ENCODE measurements at regions not wholly inside any gene's neighbourhood (a gene's known extent, or its start where the extent isn't known, plus 50 kb on each side); places are given as distances from the start of the nearest gene placed in this dataset.
"Not testable (repeated sequence)": the region's sequence is repeated elsewhere in the genome, so short reads cannot be mapped to it uniquely, and the experiment has no call there.

DNA sequence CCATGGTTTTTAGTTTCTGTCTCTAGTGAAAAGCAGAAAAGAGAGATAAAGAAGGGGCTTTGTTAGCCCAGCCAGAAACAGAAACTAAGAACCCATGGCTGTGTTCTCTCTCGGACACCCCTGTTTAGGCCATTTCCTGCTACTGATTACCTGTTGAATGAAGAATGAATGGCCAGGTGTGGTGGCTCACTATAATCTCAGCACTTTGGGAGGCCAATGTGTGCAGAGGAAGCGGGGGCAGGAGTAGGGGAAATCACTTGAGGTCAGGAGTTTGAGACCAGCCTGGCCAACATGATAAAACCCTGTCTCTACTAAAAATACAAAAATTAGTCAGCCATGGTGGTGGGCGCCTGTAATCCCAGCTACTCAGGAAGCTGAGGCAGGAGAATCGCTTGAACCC is 93.8 kb upstream of the MSH6 start:
- DNase-seq, result not testable (repeated sequence)

GRCh38 chr2:47688561-47688960 is 94.4 kb upstream of the MSH6 start:
- no peak for DNase-seq

DNA sequence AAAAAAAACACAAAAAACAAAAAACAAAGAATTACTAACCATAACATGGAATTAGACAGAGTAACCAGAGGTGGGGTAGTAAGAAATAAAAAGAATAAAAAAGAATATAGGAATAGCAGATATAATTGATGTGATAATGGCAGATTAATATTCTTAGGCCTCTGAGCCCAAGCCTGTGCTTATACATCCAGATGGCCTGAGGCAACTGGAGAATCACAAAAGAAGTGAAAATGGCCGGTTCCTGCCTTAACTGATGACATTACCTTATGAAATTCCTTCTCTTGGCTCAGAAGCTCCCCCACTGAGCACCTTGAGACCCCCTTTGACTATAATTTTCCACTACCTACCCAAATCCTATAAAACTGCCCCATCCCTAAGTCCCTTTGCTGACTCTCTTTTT is 95.1 kb upstream of the MSH6 start:
- DNase-seq, result no peak

- no peak for DNase-seq
Measured at GRCh38 chr2:47686018-47686417, 96.9 kb upstream of the MSH6 start.

- no peak for DNase-seq
Measured at GRCh38 chr2:47682216-47682749, 100.7 kb upstream of the MSH6 start.

DNA sequence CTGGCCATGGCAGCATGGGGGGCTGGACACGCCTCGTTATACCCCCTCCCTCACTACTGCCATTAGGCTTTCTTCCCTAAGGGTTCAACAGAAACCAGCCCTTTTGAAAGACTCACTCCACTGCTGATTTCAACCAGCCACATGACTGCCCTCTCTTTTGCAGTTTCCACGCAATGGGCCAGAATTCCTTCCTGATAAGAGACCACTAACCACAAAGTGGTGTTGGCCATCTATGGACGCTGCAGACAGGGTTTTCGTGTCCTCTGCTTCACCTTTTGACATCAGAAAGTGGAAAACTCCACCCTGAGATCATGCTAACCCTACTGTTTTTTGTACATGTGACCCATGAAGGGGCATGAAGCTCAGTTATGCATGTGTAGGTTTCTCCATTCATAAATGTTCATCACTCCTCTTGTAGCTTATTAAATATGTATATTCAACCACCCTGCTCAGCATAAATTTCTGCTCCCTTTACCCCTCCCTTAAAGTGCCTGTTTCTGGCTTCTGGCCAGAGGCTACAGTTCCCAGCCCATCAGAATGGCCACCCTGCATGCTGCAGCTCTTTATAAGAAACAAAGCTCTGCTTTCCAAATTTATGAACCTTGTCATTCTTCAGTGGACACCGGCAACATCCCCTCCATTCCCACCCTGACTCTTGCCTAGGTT is 105.6 kb upstream of the KCNK12 start:
- DNase-seq, result no peak

DNA sequence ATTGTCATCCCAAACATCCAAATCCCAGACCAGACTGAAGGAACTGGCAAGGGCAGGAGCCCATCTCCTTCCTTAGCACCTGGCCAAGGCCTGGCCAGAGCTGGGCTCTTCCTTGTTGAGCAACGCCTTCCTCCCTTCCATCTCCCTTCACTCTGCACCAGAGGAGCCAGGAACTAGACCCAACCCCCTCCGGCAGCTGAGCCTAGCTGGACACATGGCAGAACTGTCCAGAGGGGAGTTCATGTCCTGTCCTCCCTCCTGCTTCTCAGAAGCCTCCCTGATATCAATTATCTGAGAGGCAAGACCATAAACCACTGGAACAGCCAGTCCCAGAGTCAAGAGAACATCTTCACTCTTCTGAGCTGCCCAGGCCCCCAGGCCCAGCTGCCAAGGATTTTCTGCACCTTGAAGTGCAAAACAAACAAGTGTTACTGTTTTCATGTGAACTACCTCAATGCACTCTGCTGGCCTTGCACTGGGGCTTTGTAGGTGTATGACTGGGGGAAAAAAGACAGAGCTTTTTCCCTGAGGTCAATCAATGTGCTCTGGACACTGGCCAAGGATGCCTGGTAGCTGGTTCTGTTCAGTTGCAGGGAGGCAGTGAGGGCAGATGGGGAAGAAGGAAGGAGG is 104.5 kb upstream of the KCNK12 start:
- peak in 1 of 2 experiments; percentile 8 for DNase-seq

- no peak for DNase-seq
Measured at GRCh38 chr2:47666332-47666731, 95.5 kb upstream of the KCNK12 start.

DNA sequence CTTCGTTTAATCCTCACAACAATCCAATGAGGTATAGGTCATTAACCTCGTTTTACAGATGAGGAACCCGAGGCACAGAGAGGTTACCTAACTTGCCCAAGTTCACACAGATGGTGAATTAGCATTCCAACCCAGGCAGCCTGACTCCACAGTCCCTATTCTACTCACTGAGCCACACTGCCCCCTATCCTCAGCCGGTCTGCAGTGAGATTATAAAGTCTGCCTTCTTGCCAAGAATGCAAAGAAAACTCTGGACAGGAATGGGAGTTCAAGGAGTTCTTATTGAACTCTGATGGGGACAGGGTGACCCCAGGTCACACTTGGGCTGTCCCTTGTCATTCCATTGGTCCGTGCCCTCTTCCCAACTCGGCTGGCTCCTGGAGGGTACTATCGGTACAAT is 94.0 kb upstream of the KCNK12 start:
- no peak for DNase-seq

DNA sequence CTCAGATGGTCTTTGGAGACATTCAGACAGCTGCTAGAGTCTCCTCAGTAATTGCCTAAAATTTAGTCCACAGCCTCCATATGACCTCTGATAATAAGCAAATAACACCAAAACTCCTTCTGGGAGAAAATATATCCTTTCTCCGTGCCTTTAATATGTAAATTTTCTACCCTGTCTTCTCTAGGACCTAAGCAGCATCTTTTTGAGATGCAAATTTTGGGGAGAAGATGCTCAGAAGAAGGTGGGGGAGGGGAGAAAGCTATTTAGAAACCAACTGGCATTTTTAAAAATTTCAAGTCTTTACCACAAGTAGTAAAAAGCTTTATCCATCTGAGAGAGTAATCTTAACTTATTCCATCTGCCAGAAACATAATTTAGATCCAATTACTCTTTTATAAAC is 91.8 kb upstream of the KCNK12 start:
- no peak for DNase-seq

GRCh38 chr2:47661310-47661709 is 90.5 kb upstream of the KCNK12 start:
- DNase-seq, result no peak

DNA sequence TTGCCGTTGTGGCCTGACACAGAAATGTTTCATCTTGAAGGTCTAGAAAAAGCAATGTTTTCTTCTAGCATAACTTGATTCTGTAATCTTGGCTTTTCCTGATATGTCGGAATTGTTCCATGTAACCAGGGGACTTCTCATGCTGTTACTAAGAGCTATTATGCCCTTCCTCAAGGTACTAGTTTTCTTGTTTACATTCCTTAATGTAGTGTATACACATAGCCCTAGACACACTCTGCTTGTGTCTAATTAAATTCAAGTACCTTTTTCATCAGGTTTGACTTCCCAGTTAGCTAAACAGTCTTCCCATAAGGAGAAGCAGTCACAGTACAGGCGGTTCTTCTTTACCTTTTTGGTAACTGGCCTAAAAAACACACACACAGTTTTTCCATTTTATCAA is 89.4 kb upstream of the KCNK12 start:
- no peak for DNase-seq

- no peak for DNase-seq
Measured at GRCh38 chr2:47658646-47659320, 88.0 kb upstream of the KCNK12 start.

DNA sequence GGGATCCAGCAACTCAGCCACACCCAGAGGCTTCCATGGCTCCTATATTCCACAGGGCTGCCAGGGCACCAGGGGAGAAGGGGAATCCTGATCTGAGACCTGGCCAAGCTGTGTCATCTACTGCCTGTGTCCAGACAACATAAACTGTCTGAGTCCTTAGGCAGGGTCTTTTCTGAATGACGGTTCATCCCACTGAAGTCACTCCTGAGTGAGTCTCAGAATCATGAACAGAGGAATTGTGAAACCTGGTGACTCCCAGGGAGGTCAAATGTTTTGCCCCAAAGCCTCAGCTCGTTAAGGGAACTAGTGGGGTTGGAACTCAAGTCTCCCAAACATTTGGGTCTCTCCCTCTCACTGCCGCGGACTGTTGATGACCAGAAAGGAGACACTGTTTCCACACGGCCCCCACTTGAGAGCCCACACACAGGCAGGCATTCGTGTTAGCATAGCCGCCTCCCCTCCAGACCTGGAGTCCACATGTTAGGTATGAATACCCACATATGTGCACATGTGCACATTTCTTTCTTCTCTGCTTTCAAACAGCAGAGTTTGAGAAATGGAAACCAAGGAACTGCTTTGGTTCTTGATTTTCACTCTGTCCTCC is 87.2 kb upstream of the KCNK12 start:
- no peak for DNase-seq

DNA sequence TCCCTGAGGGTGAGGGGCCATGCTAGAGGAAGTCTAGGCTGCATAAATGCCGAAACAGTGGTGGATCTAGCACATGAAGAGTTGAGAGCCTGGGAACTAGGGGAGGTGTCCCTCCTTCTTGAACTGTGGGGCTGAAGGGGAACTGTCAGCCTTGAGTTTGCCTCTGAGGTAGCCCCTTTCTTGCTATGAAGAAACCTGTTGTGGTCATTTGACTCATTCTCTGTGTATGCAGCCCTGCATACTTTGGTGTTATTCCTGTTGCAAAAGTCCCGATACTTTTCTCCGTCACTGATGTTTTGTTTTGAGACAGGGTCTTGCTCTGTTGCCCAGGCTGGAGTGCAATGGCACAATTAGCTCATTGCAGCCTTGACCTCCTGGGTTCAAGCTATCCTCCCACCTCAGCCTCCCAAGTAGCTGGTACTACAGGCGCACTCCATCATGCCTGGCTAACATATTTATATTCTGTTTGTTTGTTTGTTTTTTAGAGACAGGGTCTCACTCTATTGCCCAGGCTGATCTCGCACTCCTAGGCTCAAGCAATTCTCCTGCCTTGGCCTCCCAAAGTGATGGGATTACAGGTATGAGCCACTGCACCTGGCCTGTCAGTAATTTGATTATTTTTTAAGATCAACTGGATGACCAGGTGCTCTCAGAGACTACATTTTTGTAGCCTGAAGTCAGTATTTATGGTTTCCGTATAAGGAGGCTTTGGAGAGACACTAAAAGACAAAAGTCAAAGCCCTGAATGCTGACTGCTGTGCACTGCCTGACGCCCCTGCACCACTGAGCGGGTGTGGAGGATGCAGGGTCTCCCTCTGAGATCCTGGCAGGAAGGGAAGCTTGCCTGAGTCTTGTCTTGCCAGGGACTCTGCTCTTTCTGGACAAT is 86.2 kb upstream of the KCNK12 start:
- DNase-seq, result no peak

GRCh38 chr2:47655563-47655880 is 84.7 kb upstream of the KCNK12 start:
- DNase-seq, result peak in 1 of 2 experiments; percentile 71

DNA sequence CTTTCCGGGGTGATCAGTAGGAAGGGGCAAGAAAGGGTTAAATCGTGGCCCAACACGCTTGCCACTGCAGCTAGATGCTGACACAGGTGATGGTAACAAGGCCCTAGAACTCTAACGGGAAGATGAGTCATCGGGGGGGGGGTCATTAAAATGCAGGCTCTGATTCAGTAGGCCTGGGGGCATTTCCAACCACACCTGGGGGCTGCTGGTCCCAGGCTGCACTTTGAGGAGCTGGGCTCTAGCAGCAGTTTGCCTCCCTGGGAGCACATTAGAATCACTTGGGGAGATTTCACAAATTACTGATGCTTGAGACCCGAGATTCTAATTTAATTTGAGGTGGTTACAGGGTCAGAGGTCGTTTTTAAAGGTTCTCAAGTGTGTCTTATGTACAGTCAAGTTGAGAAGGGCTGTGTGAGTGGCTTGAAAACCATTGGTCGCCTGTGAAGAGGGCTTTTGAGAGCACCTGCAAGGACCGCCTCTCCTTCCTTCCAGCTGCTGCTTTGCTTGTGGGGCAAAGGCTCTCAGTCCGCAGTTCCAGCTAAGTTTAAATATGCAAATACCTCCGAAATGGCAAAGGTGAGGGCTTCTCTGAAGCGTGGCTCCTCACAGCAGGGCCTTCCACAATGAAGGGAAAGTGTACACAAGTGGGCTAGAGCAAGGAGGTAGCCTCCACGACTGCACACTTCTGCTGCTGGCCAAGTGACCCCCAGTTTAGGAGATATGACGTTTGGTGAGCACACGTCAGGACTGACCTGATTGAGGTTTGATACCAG is 84.2 kb upstream of the KCNK12 start:
- peak; percentile 90 to 94 for DNase-seq

DNA sequence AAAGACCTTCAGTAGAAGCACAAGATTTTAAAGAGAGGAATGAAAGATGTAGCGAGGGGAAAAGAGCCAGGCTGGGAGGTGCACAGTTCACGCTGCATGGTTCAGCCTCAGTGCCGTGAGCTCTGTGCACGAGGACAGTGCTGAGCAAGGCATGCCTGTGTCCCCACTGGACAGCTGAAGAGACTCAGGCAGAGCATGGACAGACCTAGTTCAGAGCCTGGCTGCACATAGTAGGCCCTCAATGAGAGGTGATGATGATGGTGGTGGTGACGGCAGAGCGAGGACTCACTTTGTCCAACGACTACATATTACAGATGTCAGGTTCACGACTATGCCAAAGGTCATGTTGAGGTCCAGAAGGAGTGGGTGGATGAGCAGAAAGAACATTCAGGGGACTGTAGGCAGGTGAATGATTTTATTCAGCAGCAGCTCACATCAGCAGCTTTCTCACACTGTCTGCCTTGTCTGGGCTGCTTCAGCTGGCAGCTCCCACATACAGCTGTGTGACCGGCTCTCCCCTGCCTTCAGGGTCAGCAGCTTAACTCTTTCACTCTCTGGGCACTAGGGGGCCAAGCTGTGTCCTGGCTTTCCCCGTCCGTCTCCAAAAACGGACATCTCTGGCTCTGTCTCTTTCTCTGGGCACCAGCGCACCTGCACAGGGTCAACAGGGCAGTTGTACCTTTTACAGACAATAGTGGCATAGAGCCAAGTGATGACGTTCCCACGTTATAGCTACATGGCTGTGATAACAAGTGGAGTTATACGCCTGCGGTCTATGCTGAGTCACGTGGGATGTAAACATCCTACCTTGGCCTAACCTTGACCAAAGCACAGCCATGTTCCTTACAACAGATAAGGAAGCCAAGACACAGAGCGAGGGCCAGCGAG is 83.4 kb upstream of the KCNK12 start:
- peak; percentile 42 to 90 for DNase-seq

GRCh38 chr2:47653036-47653435 is 82.3 kb upstream of the KCNK12 start:
- no peak for DNase-seq

GRCh38 chr2:47652061-47652690 is 81.4 kb upstream of the KCNK12 start:
- DNase-seq, result peak; percentile 52 to 84

All from NCI-H187 (cell line).